Endothelial cell of umbilical vein (primary cell): ENCODE measurements at regions not wholly inside any gene's neighbourhood (a gene's known extent, or its start where the extent isn't known, plus 50 kb on each side); places are given as distances from the start of the nearest gene placed in this dataset.

Experiments used
- EZH2 ChIP-seq: IDR thresholded peaks from 2 replicates; pipeline ENCODE4 v1.6.1; 2012; ENCODE audit warnings: borderline replicate concordance, low read depth, mild to moderate bottlenecking, moderate library complexity, low read length, inconsistent platforms; ENCODE audit not compliant: severe bottlenecking
- POLR2A ChIP-seq: IDR thresholded peaks from 2 replicates; pipeline ENCODE4 v1.6.1; 2012; ENCODE audit warnings: low read depth, mild to moderate bottlenecking, control low read depth, low read length
- TF ChIP-seq, protein P1 (sequence below), 2 donors: IDR thresholded peaks; 1 replicate in 1 of 2; 2 replicates in 1 of 2; pipeline ENCODE4 v1.5.1; 2011; ENCODE audit warnings: low read length in 2 of 2, mild to moderate bottlenecking in 2 of 2, moderate library complexity in 2 of 2, control low read depth in 1 of 2, inconsistent platforms in 1 of 2, low read depth in 1 of 2; ENCODE audit not compliant: insufficient read depth in 1 of 2; ENCODE audit errors: extremely low read depth in 1 of 2

DNA sequence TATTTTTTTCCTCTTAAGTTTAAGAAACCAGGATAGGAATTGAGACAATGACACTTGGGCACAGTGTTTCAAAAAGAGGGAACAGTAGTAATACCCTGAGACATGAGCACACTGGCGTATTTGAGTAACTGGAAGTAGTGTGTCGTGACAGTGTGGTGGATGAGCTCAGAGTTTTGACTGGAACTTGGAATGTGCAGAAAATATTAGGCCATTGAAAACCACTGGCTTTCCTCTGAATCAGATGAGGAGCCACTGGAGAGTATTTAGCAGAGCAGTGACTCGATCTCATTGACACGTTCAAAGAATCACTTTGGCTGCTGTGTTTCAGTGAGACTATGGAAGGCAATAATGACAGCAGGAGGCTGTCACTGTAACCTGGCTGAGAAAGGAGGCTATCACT is 1531.2 kb downstream of the STIM2 start:
- TF ChIP-seq POLR2A (no peak), EZH2 (no peak)
- TF ChIP-seq, protein P1, sequence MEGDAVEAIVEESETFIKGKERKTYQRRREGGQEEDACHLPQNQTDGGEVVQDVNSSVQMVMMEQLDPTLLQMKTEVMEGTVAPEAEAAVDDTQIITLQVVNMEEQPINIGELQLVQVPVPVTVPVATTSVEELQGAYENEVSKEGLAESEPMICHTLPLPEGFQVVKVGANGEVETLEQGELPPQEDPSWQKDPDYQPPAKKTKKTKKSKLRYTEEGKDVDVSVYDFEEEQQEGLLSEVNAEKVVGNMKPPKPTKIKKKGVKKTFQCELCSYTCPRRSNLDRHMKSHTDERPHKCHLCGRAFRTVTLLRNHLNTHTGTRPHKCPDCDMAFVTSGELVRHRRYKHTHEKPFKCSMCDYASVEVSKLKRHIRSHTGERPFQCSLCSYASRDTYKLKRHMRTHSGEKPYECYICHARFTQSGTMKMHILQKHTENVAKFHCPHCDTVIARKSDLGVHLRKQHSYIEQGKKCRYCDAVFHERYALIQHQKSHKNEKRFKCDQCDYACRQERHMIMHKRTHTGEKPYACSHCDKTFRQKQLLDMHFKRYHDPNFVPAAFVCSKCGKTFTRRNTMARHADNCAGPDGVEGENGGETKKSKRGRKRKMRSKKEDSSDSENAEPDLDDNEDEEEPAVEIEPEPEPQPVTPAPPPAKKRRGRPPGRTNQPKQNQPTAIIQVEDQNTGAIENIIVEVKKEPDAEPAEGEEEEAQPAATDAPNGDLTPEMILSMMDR (IDR thresholded peaks at IDR 0.05; ENCODE audit: extremely low read depth in 1 of 2, insufficient read depth in 1 of 2, low read depth in 1 of 2, low read length in 2 of 2): no peak
